Caco-2 (cell line): ENCODE measurements at regions not wholly inside any gene's neighbourhood (a gene's known extent, or its start where the extent isn't known, plus 50 kb on each side); places are given as distances from the start of the nearest gene placed in this dataset.

Experiments used
- BruUV-seq: library from RNA; stranded (reverse); fragments of 400-500 nt; replicated peaks from 2 replicates; lab custom pipeline; 2021; lab: Mats Ljungman, UMichigan
- CTCF ChIA-PET: fragments of 300-600 bp; sonication (Branson Sonifier 250); formaldehyde crosslinking; loops from one replicate; lab custom pipeline; 2022; ENCODE audit warnings: antibody characterized with exemption; lab: Charles Lee
- POLR2A ChIA-PET: fragments of 300-600 bp; sonication (Branson Sonifier 250); formaldehyde crosslinking; loops from one replicate; lab custom pipeline; 2022; ENCODE audit warnings: antibody characterized with exemption; lab: Charles Lee
- DNase-seq, 2 experiments: peaks; one replicate each; pipeline versions ENCODE4 v3.0.0 to v3.0.0-alpha.2; 2020 to 2022
- H3K27me3 ChIP-seq: replicated peaks from 2 replicates; pipeline ENCODE4 v1.6.0; 2011; ENCODE audit warnings: low read length; ENCODE audit not compliant: control insufficient read depth, insufficient read depth
- H3K36me3 ChIP-seq: 2 replicates; pipeline ENCODE4 v1.5.1; 2011; ENCODE audit warnings: low read length; ENCODE audit not compliant: control insufficient read depth, insufficient read depth
- H3K4me1 ChIP-seq: fragments of 250-450 bp; sonication (Bioruptor Pico); 2 replicates; pipeline ENCODE4 v1.5.1; 2020; ENCODE audit warnings: mild to moderate bottlenecking
- H3K4me3 ChIP-seq: 2 replicates; pipeline ENCODE4 v1.5.1; 2011; ENCODE audit warnings: low read depth, mild to moderate bottlenecking, control low read depth, low read length
- H3K9me3 ChIP-seq: fragments of 250-450 bp; sonication (Bioruptor Pico); 2 replicates; pipeline ENCODE4 v1.5.1; 2020; ENCODE audit warnings: mild to moderate bottlenecking, moderate library complexity
- H3K27ac Mint-ChIP-seq: one replicate; pipeline ENCODE4 v1.8.0; 2022; ENCODE audit warnings: mixed read lengths; ENCODE audit not compliant: unreplicated experiment
- H3K27me3 Mint-ChIP-seq: one replicate; pipeline ENCODE4 v1.8.0; 2022; ENCODE audit warnings: mixed read lengths; ENCODE audit not compliant: insufficient read depth, unreplicated experiment
- H3K36me3 Mint-ChIP-seq: one replicate; pipeline ENCODE4 v1.8.0; 2022; ENCODE audit warnings: mild to moderate bottlenecking, mixed read lengths; ENCODE audit not compliant: insufficient read depth, unreplicated experiment
- H3K4me1 Mint-ChIP-seq: one replicate; pipeline ENCODE4 v1.8.0; 2022; ENCODE audit warnings: low read depth, mixed read lengths; ENCODE audit not compliant: unreplicated experiment
- H3K4me3 Mint-ChIP-seq: one replicate; pipeline ENCODE4 v1.8.0; 2022; ENCODE audit warnings: mild to moderate bottlenecking, moderate library complexity, mixed read lengths; ENCODE audit not compliant: unreplicated experiment
- H3K9me3 Mint-ChIP-seq: one replicate; pipeline ENCODE4 v1.8.0; 2022; ENCODE audit warnings: mixed read lengths; ENCODE audit not compliant: unreplicated experiment
- intact Hi-C: fragments of 100-400 bp; cut with micrococcal nuclease; formaldehyde crosslinking; loops from one replicate; pipeline ENCODE4 v1.10.0; 2022; ENCODE audit not compliant: unreplicated experiment
- TF ChIP-seq, protein P1 (sequence below), 2 experiments: fragments of 200-600 bp in 1 of 2; IDR thresholded peaks; 1 replicate in 1 of 2; 2 replicates in 1 of 2; pipeline versions ENCODE4 v1.5.1 to v1.8.0; 2011 to 2022; ENCODE audit warnings: antibody characterized with exemption in 1 of 2, control low read depth in 1 of 2, inconsistent platforms in 1 of 2, low read depth in 1 of 2, low read length in 1 of 2, mild to moderate bottlenecking in 1 of 2, moderate library complexity in 1 of 2; ENCODE audit not compliant: insufficient read depth in 1 of 2, severe bottlenecking in 1 of 2, unreplicated experiment in 1 of 2

DNA sequence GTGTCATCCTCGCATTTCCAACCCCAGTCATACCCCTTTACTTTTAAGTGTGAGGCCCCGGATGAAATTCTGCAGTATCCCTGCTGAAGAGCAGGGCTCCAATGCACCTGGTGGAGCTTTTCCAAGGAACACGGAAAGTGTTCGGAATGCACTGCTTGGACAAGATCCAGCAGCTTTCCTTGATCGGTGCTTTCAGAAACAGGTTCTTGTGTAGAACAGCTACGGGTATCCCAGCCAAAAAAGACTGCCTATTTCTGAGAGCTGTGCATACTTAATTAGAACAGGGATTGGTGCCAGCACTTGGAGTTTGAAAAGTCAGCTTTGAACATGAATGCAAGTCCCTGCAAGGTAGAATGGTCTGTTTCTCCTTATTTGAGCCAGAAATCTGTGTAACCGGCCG lies 87.2 kb upstream of the C1QTNF9B start:
- TF ChIP-seq, protein P1, sequence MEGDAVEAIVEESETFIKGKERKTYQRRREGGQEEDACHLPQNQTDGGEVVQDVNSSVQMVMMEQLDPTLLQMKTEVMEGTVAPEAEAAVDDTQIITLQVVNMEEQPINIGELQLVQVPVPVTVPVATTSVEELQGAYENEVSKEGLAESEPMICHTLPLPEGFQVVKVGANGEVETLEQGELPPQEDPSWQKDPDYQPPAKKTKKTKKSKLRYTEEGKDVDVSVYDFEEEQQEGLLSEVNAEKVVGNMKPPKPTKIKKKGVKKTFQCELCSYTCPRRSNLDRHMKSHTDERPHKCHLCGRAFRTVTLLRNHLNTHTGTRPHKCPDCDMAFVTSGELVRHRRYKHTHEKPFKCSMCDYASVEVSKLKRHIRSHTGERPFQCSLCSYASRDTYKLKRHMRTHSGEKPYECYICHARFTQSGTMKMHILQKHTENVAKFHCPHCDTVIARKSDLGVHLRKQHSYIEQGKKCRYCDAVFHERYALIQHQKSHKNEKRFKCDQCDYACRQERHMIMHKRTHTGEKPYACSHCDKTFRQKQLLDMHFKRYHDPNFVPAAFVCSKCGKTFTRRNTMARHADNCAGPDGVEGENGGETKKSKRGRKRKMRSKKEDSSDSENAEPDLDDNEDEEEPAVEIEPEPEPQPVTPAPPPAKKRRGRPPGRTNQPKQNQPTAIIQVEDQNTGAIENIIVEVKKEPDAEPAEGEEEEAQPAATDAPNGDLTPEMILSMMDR (IDR thresholded peaks at IDR 0.05; ENCODE audit: insufficient read depth in 1 of 2, low read depth in 1 of 2, low read length in 1 of 2, severe bottlenecking in 1 of 2, unreplicated experiment in 1 of 2): no peak
- Mint-ChIP-seq H3K4me1 (peaks cover 8% of the 10 kb centered on the region), H3K9me3 (no peaks in the 10 kb centered on the region), H3K27me3 (no peaks in the 10 kb centered on the region), H3K27ac (no peak overlapping the region), H3K4me3 (no peak overlapping the region), H3K36me3 (peaks cover 7% of the 10 kb centered on the region)
- Histone ChIP-seq H3K27me3 (no peaks in the 10 kb centered on the region), H3K4me1 (peaks cover 6% of the 10 kb centered on the region), H3K36me3 (0 out of 2 replicates have a peak, but pooled peaks cover 2% of the 10 kb centered on the region), H3K4me3 (no peak overlapping the region), H3K9me3 (no peaks in the 10 kb centered on the region)
- BruUV-seq: no TSS peak
- intact Hi-C loops: no loop called here
- CTCF ChIA-PET: no interaction called here
- DNase-seq: no peak
- POLR2A ChIA-PET: no interaction called here

DNA sequence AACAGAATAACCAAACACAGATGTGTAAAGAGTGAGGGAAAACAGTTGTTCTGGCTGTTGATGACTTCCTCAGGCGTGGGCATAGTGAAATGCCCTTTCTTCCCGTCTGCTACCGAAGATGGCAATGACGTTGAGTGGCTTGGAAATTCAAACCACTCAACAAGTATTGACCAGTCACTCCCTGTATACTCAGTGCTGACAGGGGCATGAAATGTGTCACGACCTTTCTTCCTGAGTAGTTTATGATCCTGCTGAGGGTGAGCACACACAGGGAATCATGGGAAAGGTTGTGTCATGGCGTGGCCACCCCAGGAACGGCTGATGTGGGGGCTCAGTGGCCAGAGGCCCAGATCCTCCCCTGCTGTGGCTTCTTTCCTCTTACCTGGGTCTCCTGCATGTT lies 87.8 kb upstream of the C1QTNF9B start:
- Histone ChIP-seq H3K27me3 (no peaks in the 10 kb centered on the region), H3K36me3 (0 out of 2 replicates have a peak, but pooled peaks cover 2% of the 10 kb centered on the region), H3K4me3 (no peak overlapping the region), H3K9me3 (no peaks in the 10 kb centered on the region), H3K4me1 (peaks cover 11% of the 10 kb centered on the region)
- ChIA-PET POLR2A (no interaction called here), CTCF (no interaction called here)
- DNase-seq: no peak
- intact Hi-C loops: no loop called here
- H3K4me3 Mint-ChIP-seq: no peak overlapping the region
- BruUV-seq: no TSS peak
- H3K27me3 Mint-ChIP-seq: no peaks in the 10 kb centered on the region
- H3K9me3 Mint-ChIP-seq: no peaks in the 10 kb centered on the region
- H3K27ac Mint-ChIP-seq: peak overlapping the region; percentile 27
- peaks cover 4% of the 10 kb centered on the region for H3K4me1 Mint-ChIP-seq
- peaks cover 2% of the 10 kb centered on the region for H3K36me3 Mint-ChIP-seq
- TF ChIP-seq, protein P1 (IDR thresholded peaks at IDR 0.05; ENCODE audit: insufficient read depth in 1 of 2, low read depth in 1 of 2, low read length in 1 of 2, severe bottlenecking in 1 of 2, unreplicated experiment in 1 of 2): no peak

DNA sequence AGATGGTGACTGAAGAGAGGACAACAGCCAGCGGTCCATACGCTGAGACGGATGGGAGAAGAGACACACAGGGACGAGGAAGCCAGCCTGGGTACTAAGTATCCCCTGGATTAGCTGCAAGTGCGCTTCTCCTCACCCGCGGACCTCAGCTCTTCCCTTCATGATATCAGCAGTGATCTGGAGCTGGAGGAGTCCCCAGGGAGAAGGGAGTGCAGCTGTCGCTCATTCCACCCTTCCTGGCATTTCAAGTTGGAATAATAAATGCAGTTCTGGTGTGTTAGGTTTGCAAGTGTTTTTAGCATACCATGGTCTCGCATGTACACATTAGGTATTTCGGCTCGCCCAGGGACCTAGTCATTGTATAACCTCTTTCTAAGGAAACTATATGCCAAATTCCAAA lies 88.5 kb upstream of the C1QTNF9B start:
- TF ChIP-seq, protein P1 (IDR thresholded peaks at IDR 0.05; ENCODE audit: insufficient read depth in 1 of 2, low read depth in 1 of 2, low read length in 1 of 2, severe bottlenecking in 1 of 2, unreplicated experiment in 1 of 2): no peak
- Histone ChIP-seq H3K36me3 (0 out of 2 replicates have a peak, but pooled peaks cover 2% of the 10 kb centered on the region), H3K4me3 (no peak overlapping the region), H3K27me3 (no peaks in the 10 kb centered on the region), H3K9me3 (no peaks in the 10 kb centered on the region), H3K4me1 (peaks cover 19% of the 10 kb centered on the region)
- POLR2A ChIA-PET: no interaction called here
- Mint-ChIP-seq H3K9me3 (no peaks in the 10 kb centered on the region), H3K4me3 (no peak overlapping the region), H3K4me1 (peaks cover 9% of the 10 kb centered on the region), H3K36me3 (no peaks in the 10 kb centered on the region), H3K27ac (peak overlapping the region; percentile 27), H3K27me3 (no peaks in the 10 kb centered on the region)
- no TSS peak for BruUV-seq
- no peak for DNase-seq
- CTCF ChIA-PET: no interaction called here
- intact Hi-C loops: no loop called here
